HG03520 (cell line): ENCODE measurements at regions not wholly inside any gene's neighbourhood (a gene's known extent, or its start where the extent isn't known, plus 50 kb on each side); places are given as distances from the start of the nearest gene placed in this dataset.

Source experiments
- ATAC-seq: cut with Tn5 transposase; IDR thresholded peaks from one replicate; pipeline ENCODE4 v1.9.1; 2021; ENCODE audit warnings: mild to moderate bottlenecking, moderate library complexity; ENCODE audit not compliant: unreplicated experiment

DNA sequence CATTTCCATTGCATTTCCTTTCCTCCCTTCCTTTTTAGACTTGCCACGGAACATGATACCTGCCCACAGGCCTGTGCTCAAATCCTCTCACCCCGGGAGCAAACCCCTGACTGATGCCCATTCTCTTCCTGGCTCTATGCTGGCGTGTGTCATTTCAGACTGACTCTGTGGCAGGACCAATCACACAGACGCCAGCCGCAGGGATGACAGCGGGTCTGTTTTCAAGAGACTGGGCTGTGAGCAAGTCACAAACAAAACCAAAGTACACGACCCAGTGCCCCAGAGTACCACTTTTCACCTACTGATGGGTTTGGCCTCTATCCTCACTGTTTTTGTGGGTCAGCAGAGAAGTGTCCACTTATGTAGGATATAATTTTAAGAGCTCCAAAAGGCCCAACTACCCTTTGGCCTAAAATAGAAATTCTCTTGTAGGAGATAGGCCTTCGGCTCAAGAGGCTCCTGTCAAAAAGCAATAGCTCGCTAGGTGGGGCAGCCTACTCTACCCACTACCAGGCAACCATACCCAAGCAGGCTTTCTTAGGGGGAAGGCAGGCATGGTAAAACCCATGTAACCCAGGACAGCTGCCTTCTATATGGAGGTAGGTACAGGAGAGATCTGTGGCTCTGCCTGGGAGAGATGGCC lies 215.7 kb downstream of the CDC5L start:
- ATAC-seq, result no peak

DNA sequence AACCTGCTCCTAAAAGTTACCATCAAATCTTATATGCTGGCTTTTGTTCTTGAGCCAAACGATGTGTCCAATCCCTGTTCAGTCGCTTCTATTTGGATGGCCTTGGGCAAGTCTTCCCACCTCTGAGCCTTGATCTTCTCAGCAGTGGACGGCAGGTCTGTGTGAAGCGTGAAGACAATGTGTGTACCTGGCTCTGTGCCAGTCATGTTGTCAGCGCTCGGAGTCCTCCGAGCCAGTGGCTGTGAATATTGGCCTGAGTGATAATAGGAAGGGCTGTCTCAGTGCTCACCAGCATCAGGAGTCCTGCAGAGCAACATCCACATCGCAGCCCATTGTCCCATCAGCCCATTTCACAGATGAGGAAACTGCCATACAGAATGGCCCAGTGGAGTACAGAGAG lies 219.0 kb downstream of the CDC5L start:
- ATAC-seq, result no peak

DNA sequence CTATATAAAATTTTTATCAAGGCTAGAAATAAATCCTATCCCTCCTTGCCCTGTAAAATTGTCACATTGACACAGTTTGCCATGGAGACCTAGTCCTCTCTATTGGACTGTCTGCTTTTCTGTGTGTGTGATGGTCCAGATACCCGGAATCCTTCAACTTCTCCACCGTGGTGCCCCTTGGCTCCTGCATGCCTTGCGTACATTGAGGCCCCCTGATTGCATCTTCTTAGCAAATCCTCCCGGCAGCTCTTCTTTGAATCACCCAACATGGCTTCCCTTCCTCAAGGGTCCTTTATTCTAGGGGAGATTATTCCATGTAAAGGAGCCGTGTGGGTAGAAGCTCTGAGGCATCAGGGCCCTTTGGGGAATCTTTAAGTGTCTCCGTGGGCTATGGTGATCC lies 219.5 kb downstream of the CDC5L start:
- ATAC-seq, result no peak

DNA sequence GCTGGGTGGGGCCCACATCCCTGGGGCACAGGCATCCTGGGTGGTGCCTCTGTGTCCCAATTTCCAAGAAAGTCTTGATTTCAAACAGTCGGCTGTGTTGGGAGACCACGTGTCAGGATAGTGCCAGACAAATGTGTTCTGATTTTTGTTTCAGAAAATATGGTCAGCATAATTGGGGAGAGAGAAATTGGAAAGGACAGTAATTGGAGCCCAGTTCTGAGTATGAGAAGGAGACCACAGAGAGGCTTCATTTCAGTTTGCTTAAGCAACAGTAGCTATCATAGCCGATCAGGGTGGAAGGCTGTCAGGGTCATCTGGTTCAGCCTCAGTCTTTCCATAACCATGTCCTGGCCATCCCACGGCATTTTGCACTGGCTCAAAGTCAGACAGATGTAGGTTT lies 220.7 kb downstream of the CDC5L start:
- ATAC-seq, result no peak

DNA sequence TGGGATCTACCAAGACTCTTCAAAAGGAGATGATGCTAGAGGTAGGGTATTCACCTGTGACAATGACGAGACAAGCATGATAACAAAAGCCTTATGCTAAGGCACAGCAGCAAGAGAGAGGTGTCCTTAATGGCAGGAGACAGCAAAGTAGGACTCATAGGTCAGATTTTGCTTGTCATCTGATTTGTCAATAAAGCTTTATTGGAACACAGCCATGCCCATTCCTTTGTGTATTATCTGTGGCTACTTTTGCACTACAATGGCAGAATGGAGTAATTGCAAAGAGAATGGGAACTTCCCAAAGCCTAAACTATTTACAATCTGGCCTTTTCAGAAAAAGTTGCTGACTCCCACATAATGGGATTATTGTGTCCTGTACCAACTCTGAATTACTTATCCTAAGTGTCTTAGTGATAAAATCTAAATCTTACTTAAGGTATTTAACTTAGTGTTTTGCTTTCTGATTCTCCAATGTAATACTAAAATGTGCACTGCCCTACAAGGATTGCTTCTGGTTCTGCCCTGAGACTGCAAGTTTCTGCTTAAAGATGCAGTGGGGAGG lies 221.6 kb downstream of the CDC5L start:
- no peak for ATAC-seq

DNA sequence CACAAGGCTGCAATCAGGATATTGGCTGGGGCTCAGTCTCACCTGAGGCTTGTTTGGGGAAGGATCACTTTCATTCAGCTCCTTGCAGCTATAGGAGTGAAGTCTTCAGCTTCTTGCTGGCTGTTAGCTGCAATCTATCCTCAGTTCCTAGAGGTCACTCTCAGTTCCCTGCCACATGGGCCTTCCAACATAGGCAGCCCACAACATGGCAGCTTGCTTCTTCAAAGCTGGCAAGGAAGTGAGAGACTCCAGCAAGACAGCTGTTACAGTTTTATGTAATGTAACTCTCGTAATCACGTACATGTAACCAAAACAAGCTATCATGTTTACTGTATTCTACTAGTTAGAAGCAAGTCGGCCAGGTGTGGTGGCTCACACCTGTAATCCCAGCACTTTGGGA lies 226.9 kb downstream of the CDC5L start:
- no peak for ATAC-seq

DNA sequence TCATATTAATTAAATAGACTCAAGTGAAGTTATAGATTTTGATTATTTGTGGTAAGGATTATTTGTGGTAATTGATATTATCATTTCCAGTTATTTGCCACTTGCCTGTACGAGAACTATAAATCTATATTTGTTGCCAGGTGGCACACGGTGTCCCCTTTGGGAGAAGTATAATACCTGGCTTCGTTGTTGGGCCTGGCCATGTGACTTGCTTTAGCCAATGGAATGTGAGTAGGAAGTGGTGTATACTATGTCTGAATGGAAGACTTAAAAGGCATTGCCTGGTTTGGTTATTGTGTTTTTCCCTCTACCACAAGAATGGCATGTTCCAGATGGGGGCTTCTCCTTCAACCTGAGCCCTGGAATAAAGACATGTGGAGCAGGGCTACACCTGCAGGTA lies 228.1 kb downstream of the CDC5L start:
- no peak for ATAC-seq

DNA sequence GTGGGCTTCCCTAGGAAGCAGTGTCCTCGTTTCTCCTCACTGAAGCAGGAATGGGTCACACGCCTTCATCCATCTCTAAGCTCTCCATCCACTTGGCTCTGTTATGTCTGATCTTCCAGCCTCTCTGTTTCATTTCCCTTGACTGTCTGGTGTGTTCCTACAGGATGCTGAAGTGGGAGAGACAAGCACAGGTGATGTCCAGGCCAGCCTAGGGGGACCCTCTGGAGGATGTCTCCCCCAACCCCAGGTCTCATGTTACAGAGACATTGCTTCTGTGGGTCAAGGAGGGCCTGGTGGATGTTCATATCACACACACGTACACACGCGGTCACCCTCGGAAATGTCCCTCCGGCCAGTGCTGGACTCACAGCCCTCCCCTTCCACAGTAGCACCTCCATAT lies 229.9 kb downstream of the CDC5L start:
- ATAC-seq, result no peak

DNA sequence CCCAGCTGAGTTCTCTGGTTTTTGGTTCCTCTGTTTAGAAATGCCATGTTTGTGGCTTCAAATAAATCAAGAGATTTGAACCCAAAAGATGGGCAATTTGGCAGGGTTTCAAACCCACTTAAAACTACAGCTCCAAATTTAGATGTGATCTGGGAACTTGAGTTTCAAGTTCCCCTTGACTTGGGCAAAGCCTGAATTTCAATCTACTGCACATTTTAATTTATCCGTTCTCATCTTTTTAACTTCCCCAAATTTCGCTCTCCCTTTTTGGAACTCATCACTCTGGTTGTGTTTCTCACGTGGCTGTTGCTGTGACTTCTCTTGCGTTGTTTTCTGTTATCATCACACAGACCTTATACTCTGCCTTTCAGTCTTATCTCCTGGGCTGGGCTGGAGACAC lies 230.9 kb downstream of the CDC5L start:
- no peak for ATAC-seq

DNA sequence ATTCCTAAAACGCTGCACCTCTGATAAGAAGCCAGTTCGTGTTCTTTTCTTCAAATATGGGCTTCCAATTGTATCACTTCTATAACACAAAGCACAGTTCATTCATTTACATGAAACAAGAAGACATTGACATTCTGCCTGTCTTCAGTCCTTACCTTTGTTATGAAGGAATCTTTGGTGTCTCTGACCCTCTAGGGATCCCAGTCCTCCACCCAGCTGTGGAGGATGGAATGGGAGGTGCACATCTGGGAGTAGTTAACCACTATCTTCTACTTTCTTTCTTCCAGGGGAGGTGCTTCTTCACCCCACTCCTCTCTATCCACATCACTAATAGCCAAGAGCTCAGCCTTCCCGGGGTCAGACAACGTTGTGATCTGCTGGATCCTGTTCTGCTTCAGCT lies 233.4 kb downstream of the CDC5L start:
- ATAC-seq, result no peak

DNA sequence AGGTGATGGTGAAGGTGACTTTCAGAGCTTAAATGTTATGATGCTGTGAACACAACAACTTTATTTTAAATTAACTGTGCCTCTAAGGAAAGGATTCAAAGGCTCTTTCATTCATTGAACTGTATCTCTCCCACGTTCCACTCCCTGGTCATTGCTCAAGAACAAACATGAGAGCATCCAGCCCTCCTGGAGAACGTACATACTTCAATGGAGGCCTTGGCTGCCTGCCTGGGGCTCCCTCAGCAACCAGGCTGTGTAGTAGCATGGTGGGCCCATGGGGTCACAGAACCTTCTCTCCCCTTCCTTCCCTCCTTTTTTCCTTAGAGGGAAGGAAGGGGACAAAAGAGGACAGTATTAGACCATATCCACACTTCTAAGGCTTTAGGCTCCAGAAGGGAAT lies 234.3 kb downstream of the CDC5L start:
- ATAC-seq, result no peak

DNA sequence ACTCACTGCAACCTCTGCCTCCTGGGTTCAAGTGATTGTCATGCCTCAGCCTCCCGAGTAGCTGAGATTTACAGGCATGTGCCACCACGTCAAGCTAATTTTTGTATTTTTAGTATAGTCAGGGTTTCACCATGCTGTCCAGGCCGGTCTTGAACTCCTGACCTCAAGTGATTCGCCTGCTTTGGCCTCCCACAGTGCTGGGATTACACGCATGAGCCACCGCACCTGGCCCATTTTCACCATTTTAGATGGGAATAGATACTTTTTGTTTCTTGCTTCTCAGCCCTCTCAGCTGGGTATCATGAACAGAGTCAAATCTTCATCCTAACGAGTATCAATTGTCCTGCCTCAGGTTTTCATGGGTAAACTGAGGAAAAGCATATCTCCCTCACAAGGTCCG lies 235.0 kb downstream of the CDC5L start:
- ATAC-seq, result no peak

DNA sequence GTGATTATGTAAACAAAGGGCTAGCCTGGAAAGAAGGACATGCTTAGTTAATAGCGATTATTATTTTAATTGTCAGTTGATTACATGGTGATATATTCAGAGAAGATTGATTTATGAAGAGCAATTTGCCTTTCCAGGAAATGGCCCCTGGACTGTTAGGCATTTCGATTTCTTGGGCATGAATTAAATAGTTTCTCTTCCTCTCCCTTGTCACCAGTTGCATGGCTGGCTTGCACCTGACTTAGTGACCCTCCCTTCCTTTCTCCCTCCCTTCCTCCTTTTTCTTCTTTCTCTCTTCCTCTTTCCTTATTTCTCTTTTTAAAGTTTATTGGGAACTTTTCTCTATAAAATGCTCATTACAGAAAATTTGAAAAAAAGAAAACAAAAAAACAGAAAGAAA lies 235.4 kb downstream of the CDC5L start:
- ATAC-seq, result no peak

DNA sequence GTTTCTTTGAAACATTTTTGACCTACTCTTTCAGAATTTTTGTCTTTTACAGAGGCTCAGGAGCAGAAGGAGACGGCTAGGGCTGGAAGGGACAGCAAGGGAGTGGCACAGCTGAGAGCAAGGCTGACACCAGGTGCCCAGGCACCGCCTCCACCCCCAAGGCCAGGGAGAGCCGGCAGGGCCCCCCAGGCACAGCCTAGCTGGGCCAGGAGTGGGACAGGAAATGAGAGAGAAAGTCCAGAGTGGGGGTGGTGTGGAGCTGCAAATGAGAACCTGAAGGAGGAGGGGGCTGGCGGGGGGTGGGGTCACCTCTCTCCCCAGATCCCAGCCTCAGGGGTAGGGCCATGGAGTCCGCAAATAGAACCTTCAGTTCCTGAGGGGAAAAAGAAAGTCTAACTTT lies 236.7 kb downstream of the CDC5L start:
- ATAC-seq, result no peak

DNA sequence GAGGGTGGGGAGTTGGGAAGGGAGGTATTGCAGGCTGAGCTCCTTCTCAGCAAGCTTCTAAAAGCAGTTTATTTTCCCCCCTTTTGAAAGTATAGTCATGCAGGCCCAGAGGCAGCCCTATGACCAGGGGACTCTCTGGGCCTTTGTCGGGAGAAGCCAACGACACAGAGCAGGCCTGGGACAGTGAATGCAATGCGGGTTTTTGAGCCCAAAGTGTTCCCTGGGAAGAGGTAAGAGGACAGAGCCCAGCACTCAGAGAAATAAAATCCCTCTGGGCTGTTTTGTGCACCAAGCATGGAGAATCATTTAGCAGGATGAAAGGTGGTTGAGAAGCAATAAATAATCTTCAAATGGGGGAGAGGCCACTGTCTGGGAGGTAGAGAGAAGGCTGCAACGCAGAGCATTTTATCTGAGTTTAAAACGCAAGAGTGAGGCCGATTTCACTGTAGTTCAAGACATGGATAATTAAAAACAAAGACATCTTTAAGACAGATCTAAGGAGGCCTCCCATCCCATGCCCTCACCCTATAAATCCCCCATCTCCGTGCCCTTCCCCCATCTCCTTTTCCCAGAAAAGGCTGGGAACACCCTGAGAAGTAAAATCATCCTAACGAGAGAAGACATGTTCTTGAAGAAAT lies 237.5 kb downstream of the CDC5L start:
- no peak for ATAC-seq

DNA sequence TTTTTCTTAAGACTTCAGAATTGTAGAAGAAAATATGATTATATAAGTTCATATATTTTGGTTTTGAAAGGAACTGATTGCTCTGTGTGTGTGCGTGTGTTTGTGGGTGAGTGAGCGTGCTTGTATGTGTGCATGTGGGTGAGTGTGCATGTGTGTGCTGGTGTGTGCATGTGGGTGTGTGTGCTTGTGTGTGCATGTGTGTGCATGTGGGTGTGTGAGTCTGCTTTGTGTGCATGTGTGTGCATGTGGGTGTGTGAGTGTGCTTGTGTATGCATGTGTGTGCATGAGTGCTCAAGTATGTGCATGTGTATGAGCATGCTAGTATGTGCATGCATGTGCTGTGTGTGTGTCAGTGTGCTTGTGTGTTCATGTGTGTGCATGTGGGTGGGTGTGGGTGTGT lies 238.5 kb downstream of the CDC5L start:
- no peak for ATAC-seq

DNA sequence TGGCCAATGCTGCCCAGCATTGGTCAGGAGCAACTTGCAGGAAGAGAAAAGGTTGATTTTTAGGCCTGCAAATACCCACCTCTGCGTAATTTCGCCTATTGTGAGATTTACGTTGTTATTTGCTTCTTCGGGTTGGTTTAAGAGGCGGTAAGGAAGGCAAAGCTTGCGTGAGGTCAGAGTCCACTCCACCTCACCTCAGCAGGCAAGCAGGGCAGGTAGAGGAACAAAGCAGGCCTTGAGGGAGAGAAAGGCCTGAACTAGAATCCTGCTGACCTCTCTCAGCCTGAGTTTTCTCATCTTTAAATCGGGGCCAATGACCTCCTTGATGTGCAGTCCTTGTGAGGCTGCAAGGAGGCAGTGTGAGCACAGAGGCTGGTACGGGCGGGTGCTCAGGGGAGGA lies 239.1 kb downstream of the CDC5L start:
- ATAC-seq, result no peak

DNA sequence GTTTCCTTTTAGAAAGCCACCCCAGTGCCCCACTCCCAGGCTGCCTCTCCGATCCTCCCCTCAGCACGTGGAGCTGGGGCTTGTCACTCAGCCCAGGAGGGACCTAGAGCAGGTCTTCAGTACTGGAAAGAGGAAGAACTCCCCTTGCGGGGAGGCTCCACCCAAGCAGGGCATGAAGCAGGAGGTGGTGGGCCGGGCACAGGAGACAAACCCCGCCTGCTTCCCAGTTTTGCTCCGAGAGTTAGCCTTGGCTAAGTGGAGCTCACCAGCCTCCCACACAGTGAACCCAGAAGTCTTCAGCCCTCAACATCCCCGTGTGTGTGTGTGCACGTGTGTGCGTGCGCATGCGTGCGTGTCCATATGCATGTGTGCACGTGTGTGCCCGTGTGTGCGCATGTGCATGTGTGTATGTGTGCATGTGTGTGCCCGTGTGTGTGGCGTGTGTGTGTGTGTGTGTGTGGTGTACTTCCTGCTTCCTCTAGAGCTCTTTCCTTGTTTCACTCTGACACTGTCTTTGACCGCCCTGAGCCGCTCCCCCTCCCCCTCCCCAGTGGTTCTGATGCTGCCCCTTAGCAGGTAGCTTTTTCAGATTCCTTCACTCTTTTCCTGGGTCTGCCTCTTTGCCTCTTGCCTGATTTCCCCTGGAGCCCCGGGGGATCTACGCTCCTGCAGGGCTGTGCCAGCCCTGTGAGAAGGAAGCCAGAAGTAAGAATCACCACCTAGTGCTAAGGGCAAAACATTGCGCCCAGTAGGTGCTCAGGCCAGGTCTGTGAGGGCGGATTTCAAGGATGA lies 239.8 kb downstream of the CDC5L start:
- ATAC-seq, result no peak

DNA sequence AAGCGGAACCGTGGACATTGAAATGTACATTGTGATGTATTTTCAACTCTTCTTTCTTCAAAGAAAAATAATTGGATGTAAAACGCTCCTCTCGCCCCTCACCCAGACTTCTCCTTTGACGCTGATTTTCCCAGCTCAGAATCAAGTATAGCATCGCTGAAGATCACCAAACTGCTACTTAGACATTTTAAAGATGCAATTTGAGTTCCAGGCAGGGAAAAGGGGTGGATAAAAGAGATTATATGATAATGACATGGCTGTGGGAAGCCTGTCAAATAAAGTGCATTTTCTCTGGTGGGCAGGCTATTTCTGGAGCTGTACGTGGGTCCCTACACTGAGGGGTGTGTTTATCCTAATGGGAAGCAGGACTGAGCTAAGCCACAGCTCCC lies 240.4 kb downstream of the CDC5L start:
- ATAC-seq, result no peak

DNA sequence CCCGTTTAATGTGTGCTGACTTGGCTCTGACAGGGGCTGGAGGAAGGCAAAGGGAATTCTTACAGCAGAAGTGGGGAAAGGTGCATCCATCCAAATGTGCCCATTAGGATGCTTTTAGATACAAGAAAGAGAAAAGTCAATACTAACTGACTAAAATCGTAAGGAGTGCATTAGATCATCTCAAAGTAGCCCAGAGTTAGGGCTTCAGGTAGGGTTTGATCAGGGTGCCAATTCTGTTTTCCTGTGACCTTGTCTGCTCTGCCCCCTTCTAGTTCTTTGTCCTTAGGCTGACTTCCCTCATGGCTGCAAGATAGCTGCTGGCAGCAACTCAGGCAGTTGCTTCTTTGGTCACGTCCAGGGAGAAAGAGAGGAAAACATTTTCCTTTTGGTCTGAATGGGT lies 240.8 kb downstream of the CDC5L start:
- no peak for ATAC-seq

DNA sequence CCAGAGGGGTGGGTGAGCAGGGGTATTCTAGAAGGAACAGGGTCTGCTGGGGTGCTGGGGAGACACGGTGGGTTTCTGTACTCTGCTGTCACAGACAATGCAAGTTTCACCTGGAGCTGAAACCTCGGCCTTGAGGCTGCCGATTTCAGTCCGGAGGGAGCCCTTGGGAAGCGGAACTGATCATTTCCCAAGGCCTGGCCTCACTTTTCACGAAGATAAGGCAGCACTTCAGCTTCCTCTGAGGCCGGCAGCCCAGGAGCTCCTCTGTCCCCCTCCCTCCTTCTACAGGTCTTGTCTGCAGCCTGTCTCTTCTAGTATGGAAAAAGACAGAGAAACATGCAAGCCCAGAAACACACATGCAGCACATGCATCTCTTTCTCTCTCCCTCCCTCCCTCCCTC lies 242.1 kb downstream of the CDC5L start:
- no peak for ATAC-seq
